GM21360 (cell line): ENCODE measurements at regions not wholly inside any gene's neighbourhood (a gene's known extent, or its start where the extent isn't known, plus 50 kb on each side); places are given as distances from the start of the nearest gene placed in this dataset.
"Not testable (repeated sequence)": the region's sequence is repeated elsewhere in the genome, so short reads cannot be mapped to it uniquely, and the experiment has no call there.

Experiments
- ATAC-seq: cut with Tn5 transposase; IDR thresholded peaks from one replicate; pipeline ENCODE4 v1.9.1; 2021; ENCODE audit warnings: mild to moderate bottlenecking, moderate library complexity; ENCODE audit not compliant: unreplicated experiment

DNA sequence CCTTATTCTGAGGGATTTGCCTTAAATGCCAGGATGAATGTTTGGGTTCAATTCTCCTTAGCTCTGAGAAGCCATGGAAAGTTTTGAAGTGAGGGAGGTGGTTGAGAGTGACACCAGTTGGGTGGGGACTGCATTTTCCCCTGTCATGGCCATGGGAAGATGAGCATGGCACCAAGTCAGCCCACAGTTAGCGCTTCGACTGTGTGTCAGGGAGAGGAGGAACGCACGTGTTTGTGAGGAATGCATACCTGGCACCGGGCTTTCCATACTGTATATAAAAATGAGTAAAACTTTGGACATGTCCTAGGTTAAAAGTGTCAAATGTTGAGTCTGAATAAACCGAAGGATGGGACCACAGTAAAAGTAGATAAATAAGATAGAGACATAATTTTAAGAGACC lies 187.5 kb upstream of the KL start:
- ATAC-seq, result no peak

GRCh38 chr13:32829269-32829668 lies 187.0 kb upstream of the KL start:
- no peak for ATAC-seq

- no peak for ATAC-seq
Observed at GRCh38 chr13:32829676-32830335, 186.4 kb upstream of the KL start.

GRCh38 chr13:32830336-32831031 lies 185.7 kb upstream of the KL start:
- no peak for ATAC-seq

- no peak for ATAC-seq
Observed at GRCh38 chr13:32837307-32837972, 178.8 kb upstream of the KL start.

- ATAC-seq, result no peak
Observed at GRCh38 chr13:32837973-32838927, 178.0 kb upstream of the KL start.

GRCh38 chr13:32838945-32839344 lies 177.3 kb upstream of the KL start:
- peak; percentile 60 for ATAC-seq

DNA sequence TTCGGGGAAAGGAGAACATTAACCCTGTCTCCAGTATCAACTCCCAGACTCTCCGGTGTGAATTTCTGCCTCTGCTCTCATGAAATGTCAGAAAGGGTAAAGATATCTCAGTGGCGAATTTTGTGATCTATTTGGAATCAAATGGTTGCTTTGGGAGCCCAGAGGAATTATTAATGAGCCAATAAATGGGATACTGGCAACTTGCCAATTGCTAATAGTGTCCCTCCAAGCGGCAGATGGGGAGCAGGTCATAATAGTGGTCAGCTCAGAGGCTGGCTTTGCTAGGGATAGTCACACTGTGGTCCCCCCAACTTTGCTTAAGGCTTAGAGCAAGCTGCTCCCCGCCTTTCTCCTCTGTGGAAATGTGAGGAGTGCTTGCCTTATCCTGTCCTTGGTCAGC lies 176.1 kb upstream of the KL start:
- ATAC-seq, result no peak

- ATAC-seq, result no peak
Observed at GRCh38 chr13:32840989-32841713, 175.1 kb upstream of the KL start.

DNA sequence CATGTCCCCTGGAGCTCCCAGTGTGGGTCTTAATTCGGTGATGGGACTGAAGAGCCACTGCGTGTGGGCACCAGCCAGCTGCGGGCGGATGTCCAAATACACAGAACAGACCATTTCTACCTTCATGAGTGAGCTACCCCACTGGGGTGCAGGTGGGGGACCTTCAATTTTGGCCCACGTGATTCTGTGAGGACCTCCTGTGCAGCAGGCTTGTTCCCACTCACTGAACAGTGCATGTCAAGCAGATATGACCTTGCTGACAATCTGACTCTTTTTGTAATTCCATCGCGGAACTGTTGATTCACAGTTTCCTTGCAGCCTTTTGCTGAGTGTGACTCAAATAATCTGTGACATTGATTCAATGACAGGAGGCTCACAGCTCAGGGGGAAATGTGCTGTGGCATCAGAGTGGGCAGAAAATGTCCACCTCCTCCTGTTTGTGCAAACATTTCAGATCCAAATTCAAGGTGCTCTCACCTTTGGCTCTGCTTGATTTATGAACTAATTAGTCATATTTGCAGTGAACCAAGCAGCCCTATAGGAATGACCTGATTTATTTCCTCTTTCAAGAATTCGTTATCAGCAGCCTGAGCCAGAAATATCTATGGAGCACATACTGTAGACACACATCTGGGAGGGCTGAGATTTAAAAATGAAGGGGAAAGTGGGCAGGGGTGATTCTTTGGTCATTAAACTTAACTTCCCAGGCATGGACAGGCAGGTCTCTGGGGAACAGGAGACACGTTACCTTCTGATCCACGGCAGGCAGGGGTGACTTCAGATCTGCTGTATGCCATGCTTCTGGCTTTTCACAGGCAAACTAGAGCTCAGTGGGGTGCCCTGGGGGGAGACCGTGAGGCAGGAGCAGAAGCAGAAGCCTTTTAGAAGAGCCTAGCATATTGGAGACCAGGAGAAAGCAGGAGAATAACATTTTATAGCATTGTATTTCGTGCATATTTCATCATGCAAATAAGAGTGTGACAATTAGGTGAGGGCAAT lies 170.0 kb upstream of the KL start:
- ATAC-seq, result no peak

- ATAC-seq, result not testable (repeated sequence)
Observed at GRCh38 chr13:32847976-32848375, 168.2 kb upstream of the KL start.

- no peak for ATAC-seq
Observed at GRCh38 chr13:32849369-32849768, 166.9 kb upstream of the KL start.

DNA sequence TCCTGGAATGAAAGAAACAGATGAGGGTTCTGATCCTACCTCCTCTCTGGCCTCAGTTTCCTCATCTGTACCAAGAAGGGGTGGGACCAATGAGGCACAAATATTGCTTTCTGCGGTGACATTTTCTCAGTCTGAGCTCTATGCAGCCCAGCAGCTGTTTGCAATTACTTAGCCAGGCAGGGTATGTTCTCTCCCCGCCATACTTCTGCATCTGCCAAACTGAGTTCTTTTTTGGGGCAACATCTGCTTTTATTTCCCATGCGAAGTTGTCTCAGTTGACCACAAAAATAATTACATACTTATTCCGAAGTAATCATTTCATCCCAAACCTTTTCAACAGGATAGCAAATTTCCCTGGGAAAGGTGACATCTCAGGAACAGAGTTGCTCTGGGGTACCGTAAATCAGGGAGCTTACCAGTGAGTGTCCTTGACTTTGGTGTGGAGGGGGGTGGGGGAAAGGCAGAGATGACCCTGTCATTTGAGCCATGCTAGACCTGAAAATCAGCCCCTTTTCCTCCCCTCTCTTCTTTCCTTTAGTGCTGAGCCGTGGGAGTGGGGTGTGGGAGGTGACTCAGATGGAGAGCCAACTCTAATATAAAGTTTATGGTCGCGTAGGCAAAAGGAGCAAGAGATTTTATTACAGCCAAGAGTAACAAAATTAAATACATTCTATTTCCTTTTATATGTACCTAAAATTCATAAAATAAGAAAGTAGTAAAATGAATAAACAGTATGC lies 165.7 kb upstream of the KL start:
- no peak for ATAC-seq

- no peak for ATAC-seq
Observed at GRCh38 chr13:32851083-32852069, 164.8 kb upstream of the KL start.

GRCh38 chr13:32852526-32852925 lies 163.7 kb upstream of the KL start:
- ATAC-seq, result no peak

DNA sequence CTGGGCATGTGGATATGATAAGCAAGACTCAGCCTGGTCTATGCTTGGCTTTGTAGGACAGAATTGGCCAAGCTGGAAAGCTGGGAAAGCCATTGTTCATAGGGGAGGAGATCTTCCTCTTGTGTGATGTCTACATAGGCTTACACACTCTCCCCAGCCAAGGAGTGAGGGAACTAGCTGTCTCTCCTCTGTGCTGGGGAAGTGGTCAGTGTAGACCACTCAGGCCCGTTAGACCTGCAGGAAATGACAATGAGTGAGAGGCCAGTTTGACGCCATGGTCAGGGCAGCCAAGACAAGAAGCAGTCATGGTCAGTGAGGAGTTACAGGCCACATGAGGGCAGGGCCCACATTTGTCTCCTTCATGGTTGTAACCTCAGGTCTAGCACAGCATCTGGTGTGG lies 159.1 kb upstream of the KL start:
- no peak for ATAC-seq

- ATAC-seq, result no peak
Observed at GRCh38 chr13:32857689-32858088, 158.5 kb upstream of the KL start.
